GM12874 (cell line): ENCODE measurements at regions not wholly inside any gene's neighbourhood (a gene's known extent, or its start where the extent isn't known, plus 50 kb on each side); places are given as distances from the start of the nearest gene placed in this dataset.

Source experiments
- CTCF ChIP-seq: IDR thresholded peaks from 2 replicates; pipeline ENCODE4 v1.5.1; 2011; ENCODE audit warnings: low read depth, mild to moderate bottlenecking, control low read depth, low read length, moderate library complexity; ENCODE audit not compliant: insufficient read depth

- TF ChIP-seq CTCF, result no peak
Measured at GRCh38 chr2:234691214-234691575, 194.3 kb upstream of the ARL4C start.

GRCh38 chr2:234690569-234691213 lies 193.8 kb upstream of the ARL4C start:
- TF ChIP-seq CTCF, result no peak

- no peak for TF ChIP-seq CTCF
Measured at GRCh38 chr2:234689911-234690379, 193.1 kb upstream of the ARL4C start.

GRCh38 chr2:234687718-234688475 lies 191.0 kb upstream of the ARL4C start:
- TF ChIP-seq CTCF, result no peak

- TF ChIP-seq CTCF, result no peak
Measured at GRCh38 chr2:234686088-234686890, 189.4 kb upstream of the ARL4C start.

- no peak for TF ChIP-seq CTCF
Measured at GRCh38 chr2:234684466-234684865, 187.6 kb upstream of the ARL4C start.

- TF ChIP-seq CTCF, result no peak
Measured at GRCh38 chr2:234683950-234684349, 187.1 kb upstream of the ARL4C start.
